Progenitor cell of endocrine pancreas (in vitro differentiated cells): ENCODE measurements at regions not wholly inside any gene's neighbourhood (a gene's known extent, or its start where the extent isn't known, plus 50 kb on each side); places are given as distances from the start of the nearest gene placed in this dataset.

Experiments used
- DNase-seq: peaks from one replicate; pipeline ENCODE4 v3.0.0; 2021; ENCODE audit warnings: low spot score; ENCODE audit not compliant: unreplicated experiment
- H3K27ac Mint-ChIP-seq: 2 replicates; pipeline ENCODE4 v1.8.0; 2021; ENCODE audit warnings: mild to moderate bottlenecking, moderate library complexity, mixed read lengths
- H3K27me3 Mint-ChIP-seq: 2 replicates; pipeline ENCODE4 v1.8.0; 2021; ENCODE audit warnings: mixed read lengths
- H3K36me3 Mint-ChIP-seq: 2 replicates; pipeline ENCODE4 v1.8.0; 2022; ENCODE audit warnings: mixed read lengths; ENCODE audit not compliant: insufficient read depth
- H3K4me1 Mint-ChIP-seq: 2 replicates; pipeline ENCODE4 v1.8.0; 2021; ENCODE audit warnings: low read depth, mixed read lengths
- H3K4me3 Mint-ChIP-seq: 2 replicates; pipeline ENCODE4 v1.8.0; 2021; ENCODE audit warnings: low read depth, mild to moderate bottlenecking, moderate library complexity, mixed read lengths
- H3K9me3 Mint-ChIP-seq: 2 replicates; pipeline ENCODE4 v1.8.0; 2021; ENCODE audit warnings: low read depth, mixed read lengths
- CTCF ChIP-seq: fragments of 200-600 bp; sonication (generic); IDR thresholded peaks from one replicate; pipeline ENCODE4 v1.5.0; 2021; ENCODE audit warnings: antibody characterized with exemption, mild to moderate bottlenecking; ENCODE audit not compliant: unreplicated experiment

GRCh38 chr12:25382311-25383106, 131.8 kb upstream of the KRAS start:
- H3K27me3 Mint-ChIP-seq = peaks cover 20% of the 10 kb centered on the region
- H3K9me3 Mint-ChIP-seq = no peaks in the 10 kb centered on the region
- H3K27ac Mint-ChIP-seq = no peak overlapping the region
- no peaks in the 10 kb centered on the region for H3K36me3 Mint-ChIP-seq
- no peak overlapping the region for H3K4me3 Mint-ChIP-seq
- no peak for DNase-seq
- no peak for TF ChIP-seq CTCF
- peaks cover 26% of the 10 kb centered on the region for H3K4me1 Mint-ChIP-seq

- H3K27me3 Mint-ChIP-seq = peaks cover 11% of the 10 kb centered on the region
- H3K4me3 Mint-ChIP-seq = no peak overlapping the region
- peaks cover 2% of the 10 kb centered on the region for H3K4me1 Mint-ChIP-seq
- no peaks in the 10 kb centered on the region for H3K9me3 Mint-ChIP-seq
- DNase-seq = no peak
- no peaks in the 10 kb centered on the region for H3K36me3 Mint-ChIP-seq
- H3K27ac Mint-ChIP-seq = no peak overlapping the region
- TF ChIP-seq CTCF = no peak
Observed at GRCh38 chr12:25377469-25378177, 126.9 kb upstream of the KRAS start.

- Mint-ChIP-seq H3K36me3 (no peaks in the 10 kb centered on the region), H3K27me3 (peaks cover 5% of the 10 kb centered on the region), H3K4me3 (no peak overlapping the region), H3K27ac (no peak overlapping the region), H3K9me3 (no peaks in the 10 kb centered on the region), H3K4me1 (no peaks in the 10 kb centered on the region)
- no peak for TF ChIP-seq CTCF
- DNase-seq = no peak
Observed at GRCh38 chr12:25376985-25377384, 126.3 kb upstream of the KRAS start.

- Mint-ChIP-seq H3K36me3 (no peaks in the 10 kb centered on the region), H3K9me3 (no peaks in the 10 kb centered on the region), H3K4me1 (no peaks in the 10 kb centered on the region), H3K27me3 (peaks cover 3% of the 10 kb centered on the region), H3K4me3 (no peak overlapping the region), H3K27ac (no peak overlapping the region)
- DNase-seq = no peak
- TF ChIP-seq CTCF = no peak
Observed at GRCh38 chr12:25376407-25376806, 125.7 kb upstream of the KRAS start.

- no peak overlapping the region for H3K4me3 Mint-ChIP-seq
- H3K27ac Mint-ChIP-seq = no peak overlapping the region
- no peak for DNase-seq
- peaks cover 3% of the 10 kb centered on the region for H3K27me3 Mint-ChIP-seq
- no peaks in the 10 kb centered on the region for H3K4me1 Mint-ChIP-seq
- no peak for TF ChIP-seq CTCF
- H3K9me3 Mint-ChIP-seq = peaks cover 6% of the 10 kb centered on the region
- peaks cover 3% of the 10 kb centered on the region for H3K36me3 Mint-ChIP-seq
Observed at GRCh38 chr12:25372969-25373817, 122.5 kb upstream of the KRAS start.
